Astrocyte (in vitro differentiated cells and primary cell): ENCODE measurements at regions not wholly inside any gene's neighbourhood (a gene's known extent, or its start where the extent isn't known, plus 50 kb on each side); places are given as distances from the start of the nearest gene placed in this dataset.

ENCODE experiments used
- CTCF ChIP-seq: IDR thresholded peaks from 2 replicates; pipeline ENCODE4 v1.5.1; 2011; ENCODE audit warnings: low read depth, mild to moderate bottlenecking, inconsistent platforms, low read length, moderate library complexity; ENCODE audit not compliant: insufficient read depth
- EZH2 ChIP-seq: IDR thresholded peaks from 2 replicates; pipeline ENCODE4 v1.6.1; 2012; ENCODE audit warnings: mild to moderate bottlenecking, low read length, inconsistent platforms; ENCODE audit not compliant: insufficient read depth

GRCh38 chr6:22392711-22393110 lies 95.9 kb upstream of the PRL start:
- no peak for TF ChIP-seq CTCF
- no peak for TF ChIP-seq EZH2
